ENCODE measurements at regions not wholly inside any gene's neighbourhood (a gene's known extent, or its start where the extent isn't known, plus 50 kb on each side); places are given as distances from the start of the nearest gene placed in this dataset.
"Not testable (repeated sequence)": the region's sequence is repeated elsewhere in the genome, so short reads cannot be mapped to it uniquely, and the experiment has no call there.

- TF ChIP-seq CTCF (IDR thresholded peaks at IDR 0.05; ENCODE audit: extremely low read depth, missing control alignments): no peak
- DNase-seq (ENCODE audit: low spot score): no peak
Measured at GRCh38 chr7:136403591-136403990, 426.4 kb upstream of the MTPN start.

- no peak for TF ChIP-seq CTCF (IDR thresholded peaks at IDR 0.05; ENCODE audit: extremely low read depth, missing control alignments)
- DNase-seq (ENCODE audit: low spot score): no peak
Measured at GRCh38 chr7:136400877-136401276, 423.7 kb upstream of the MTPN start.

GRCh38 chr7:136399385-136399784 lies 422.2 kb upstream of the MTPN start:
- TF ChIP-seq CTCF (IDR thresholded peaks at IDR 0.05; ENCODE audit: extremely low read depth, missing control alignments): no peak

GRCh38 chr7:136392856-136393255 lies 415.7 kb upstream of the MTPN start:
- no peak for DNase-seq (ENCODE audit: low spot score)

More at GRCh38 chr7:136399385-136399784, 422.2 kb upstream of the MTPN start:
- no peak for DNase-seq (ENCODE audit: low spot score)

GRCh38 chr7:136391371-136391770 lies 414.2 kb upstream of the MTPN start:
- no peak for TF ChIP-seq CTCF (IDR thresholded peaks at IDR 0.05; ENCODE audit: extremely low read depth, missing control alignments)
- no peak for DNase-seq (ENCODE audit: low spot score)

More at GRCh38 chr7:136392856-136393255, 415.7 kb upstream of the MTPN start:
- no peak for TF ChIP-seq CTCF (IDR thresholded peaks at IDR 0.05; ENCODE audit: extremely low read depth, missing control alignments)

GRCh38 chr7:136389933-136390332 lies 412.8 kb upstream of the MTPN start:
- no peak for TF ChIP-seq CTCF (IDR thresholded peaks at IDR 0.05; ENCODE audit: extremely low read depth, missing control alignments)
- no peak for DNase-seq (ENCODE audit: low spot score)

GRCh38 chr7:136386876-136387275 lies 409.7 kb upstream of the MTPN start:
- no peak for DNase-seq (ENCODE audit: low spot score)
- no peak for TF ChIP-seq CTCF (IDR thresholded peaks at IDR 0.05; ENCODE audit: extremely low read depth, missing control alignments)

GRCh38 chr7:136371409-136371808 lies 394.2 kb upstream of the MTPN start:
- not testable (repeated sequence) for DNase-seq (ENCODE audit: low spot score)
